T-cell (primary cell): ENCODE measurements at regions not wholly inside any gene's neighbourhood (a gene's known extent, or its start where the extent isn't known, plus 50 kb on each side); places are given as distances from the start of the nearest gene placed in this dataset.
A peak's percentile ranks its signal among the peaks of the same experiment; 100 is the strongest.

ENCODE experiments used
- ATAC-seq, 4 experiments: fragments of 200-7000 bp in 3 of 4; fragments of 150-1000 bp in 1 of 4; cut with Tn5 transposase; replicated peaks in 1 of 4; 1 replicate in 3 of 4; 2 replicates in 1 of 4; pipeline ENCODE4 v1.10.0; 2021; ENCODE audit warnings: moderate library complexity in 3 of 4, mild to moderate bottlenecking in 2 of 4, moderate number of reproducible peaks in 1 of 4
- CTCF ChIA-PET, 2 donors: fragments of 300-600 bp; sonication (Branson Sonifier 250); formaldehyde crosslinking; loops; one replicate each; lab custom pipeline; 2022; ENCODE audit warnings: antibody characterized with exemption in 2 of 2; lab: Charles Lee
- POLR2A ChIA-PET, 2 donors: fragments of 300-600 bp; sonication (Branson Sonifier 250); formaldehyde crosslinking; loops; one replicate each; lab custom pipeline; 2022; ENCODE audit warnings: antibody characterized with exemption in 2 of 2; lab: Charles Lee
- DNase-seq, 35 experiments: peaks; one replicate each; pipeline versions ENCODE4 v3.0.0 to v3.0.0-alpha.2; 2013 to 2023
- H3K27ac ChIP-seq: one replicate; pipeline ENCODE4 v1.5.1; 2013; ENCODE audit warnings: low read length
- H3K27me3 ChIP-seq, 2 experiments: replicated peaks in 1 of 2; 1 replicate in 1 of 2; 2 replicates in 1 of 2; pipeline versions ENCODE4 v1.6.1 to v1.7.0; 2013; ENCODE audit warnings: low read length in 1 of 2, mixed read lengths in 1 of 2; ENCODE audit not compliant: control insufficient read depth in 2 of 2, insufficient read depth in 2 of 2; ENCODE audit errors: extremely low read depth in 1 of 2
- H3K36me3 ChIP-seq, 2 donors: 1 replicate in 1 of 2; 2 replicates in 1 of 2; pipeline versions ENCODE4 v1.6.1 to v1.7.0; 2013; ENCODE audit warnings: low read length in 1 of 2; ENCODE audit not compliant: control insufficient read depth in 2 of 2, insufficient read depth in 1 of 2; ENCODE audit errors: extremely low read depth in 1 of 2
- H3K4me1 ChIP-seq, 2 experiments: 1 replicate in 1 of 2; 2 replicates in 1 of 2; pipeline versions ENCODE4 v1.6.1 to v1.7.0; 2013; ENCODE audit warnings: low read length in 2 of 2, mixed read lengths in 1 of 2; ENCODE audit not compliant: insufficient read depth in 2 of 2, control insufficient read depth in 1 of 2; ENCODE audit errors: extremely low read depth in 1 of 2
- H3K4me3 ChIP-seq, 2 donors: 1 replicate in 1 of 2; 2 replicates in 1 of 2; pipeline versions ENCODE4 v1.5.1 to v1.7.0; 2013; ENCODE audit warnings: mild to moderate bottlenecking in 2 of 2, low read length in 1 of 2, moderate library complexity in 1 of 2; ENCODE audit not compliant: control insufficient read depth in 1 of 2; ENCODE audit errors: extremely low read depth in 1 of 2
- H3K9me3 ChIP-seq: 2 replicates; pipeline ENCODE4 v1.7.0; 2013
- H3K27ac Mint-ChIP-seq, 2 donors: one replicate each; pipeline ENCODE4 v1.8.0; 2020 to 2021; ENCODE audit warnings: mild to moderate bottlenecking in 2 of 2, mixed read lengths in 2 of 2
- H3K27me3 Mint-ChIP-seq, 2 donors: one replicate each; pipeline ENCODE4 v1.8.0; 2021 to 2022; ENCODE audit warnings: mixed read lengths in 2 of 2
- H3K36me3 Mint-ChIP-seq: one replicate; pipeline ENCODE4 v1.8.0; 2021; ENCODE audit warnings: mixed read lengths
- H3K4me1 Mint-ChIP-seq, 3 donors: one replicate each; pipeline ENCODE4 v1.8.0; 2020 to 2022; ENCODE audit warnings: mixed read lengths in 3 of 3, mild to moderate bottlenecking in 1 of 3
- H3K4me3 Mint-ChIP-seq, 3 donors: one replicate each; pipeline ENCODE4 v1.8.0; 2020 to 2022; ENCODE audit warnings: mild to moderate bottlenecking in 3 of 3, mixed read lengths in 3 of 3, moderate library complexity in 3 of 3
- H3K9me3 Mint-ChIP-seq, 3 donors: one replicate each; pipeline ENCODE4 v1.8.0; 2020 to 2022; ENCODE audit warnings: mixed read lengths in 3 of 3
- WGBS: methylation state at CpG from one replicate; pipeline ENCODE4 v1.1.5; 2013; ENCODE audit warnings: missing lambda C conversion rate; ENCODE audit not compliant: insufficient coverage; 5-methylcytosine and 5-hydroxymethylcytosine counted together

- Histone ChIP-seq H3K4me1 (no peaks in the 10 kb centered on the region), H3K36me3 (no peaks in the 10 kb centered on the region), H3K9me3 (no peaks in the 10 kb centered on the region), H3K27ac (no peak overlapping the region), H3K27me3 (no peaks in the 10 kb centered on the region), H3K4me3 (no peak overlapping the region)
- Mint-ChIP-seq H3K9me3 (peaks cover 2 to 10% (median 7%) of the 10 kb centered on the region in 3 donors), H3K27me3 (no peaks in the 10 kb centered on the region), H3K4me1 (no peaks in the 10 kb centered on the region), H3K27ac (no peak overlapping the region), H3K4me3 (no peak overlapping the region), H3K36me3 (no peaks in the 10 kb centered on the region)
- ChIA-PET CTCF (no interaction called here), POLR2A (no interaction called here)
- ATAC-seq (no peak), DNase-seq (no peak)
- no CpG with 5 or more reads among the region's 1 CpG for WGBS
Observed at GRCh38 chr4:129862461-129862860, 766.5 kb downstream of the C4orf33 start.

GRCh38 chr4:129863206-129863605, 767.3 kb downstream of the C4orf33 start:
- Mint-ChIP-seq H3K27ac (no peak overlapping the region), H3K36me3 (no peaks in the 10 kb centered on the region), H3K4me3 (no peak overlapping the region), H3K27me3 (no peaks in the 10 kb centered on the region), H3K9me3 (peaks cover 2 to 10% (median 7%) of the 10 kb centered on the region in 3 donors), H3K4me1 (no peaks in the 10 kb centered on the region)
- H3K9me3 ChIP-seq: no peaks in the 10 kb centered on the region
- H3K27ac ChIP-seq: no peak overlapping the region
- CTCF ChIA-PET: no interaction called here
- ATAC-seq (no peak), DNase-seq (no peak)
- no peak overlapping the region for H3K4me3 ChIP-seq
- H3K4me1 ChIP-seq: no peaks in the 10 kb centered on the region
- no peaks in the 10 kb centered on the region for H3K27me3 ChIP-seq
- 67% methylated on average over 1 of the region's 3 CpGs for WGBS
- H3K36me3 ChIP-seq: no peaks in the 10 kb centered on the region
- POLR2A ChIA-PET: no interaction called here

DNA sequence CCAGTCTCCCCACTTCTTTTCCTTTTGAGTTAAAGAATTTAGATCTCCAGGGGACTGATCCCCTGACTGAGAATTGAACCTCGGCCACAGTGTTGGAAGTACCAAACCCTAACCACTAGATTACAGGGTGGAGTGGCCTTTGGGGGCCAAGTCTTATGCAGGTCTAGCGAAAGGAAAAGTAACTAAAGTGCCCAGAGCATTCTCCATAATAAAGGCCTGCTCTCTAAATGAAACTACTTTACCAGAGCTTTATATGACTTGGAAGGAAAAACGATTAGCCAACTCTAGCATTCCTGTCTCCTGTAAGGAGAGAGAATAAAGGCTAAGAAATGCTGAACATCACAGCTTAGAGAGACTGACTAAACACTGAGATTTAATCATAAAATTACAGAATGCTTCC, 788.0 kb downstream of the C4orf33 start:
- Mint-ChIP-seq H3K27ac (no peak overlapping the region), H3K4me1 (no peaks in the 10 kb centered on the region), H3K27me3 (no peaks in the 10 kb centered on the region), H3K9me3 (peaks cover 4 to 14% (median 5%) of the 10 kb centered on the region in 3 donors), H3K36me3 (no peaks in the 10 kb centered on the region), H3K4me3 (no peak overlapping the region)
- no peaks in the 10 kb centered on the region for H3K9me3 ChIP-seq
- POLR2A ChIA-PET: no interaction called here
- H3K27ac ChIP-seq: no peak overlapping the region
- CTCF ChIA-PET: no interaction called here
- DNase-seq (no peak), ATAC-seq (no peak)
- no peaks in the 10 kb centered on the region for H3K4me1 ChIP-seq
- no peaks in the 10 kb centered on the region for H3K27me3 ChIP-seq
- H3K36me3 ChIP-seq: no peaks in the 10 kb centered on the region
- no peak overlapping the region for H3K4me3 ChIP-seq
- no CpG with 5 or more reads among the region's 3 CpGs for WGBS

- Histone ChIP-seq H3K36me3 (no peaks in the 10 kb centered on the region), H3K4me1 (no peaks in the 10 kb centered on the region), H3K27me3 (no peaks in the 10 kb centered on the region), H3K9me3 (no peaks in the 10 kb centered on the region), H3K27ac (no peak overlapping the region), H3K4me3 (no peak overlapping the region)
- DNase-seq: no peak
- Mint-ChIP-seq H3K4me1 (no peaks in the 10 kb centered on the region), H3K36me3 (no peaks in the 10 kb centered on the region), H3K9me3 (peaks cover 6 to 29% (median 20%) of the 10 kb centered on the region in 3 donors), H3K27me3 (no peaks in the 10 kb centered on the region), H3K4me3 (no peak overlapping the region), H3K27ac (no peak overlapping the region)
- WGBS: 67% methylated on average over 1 of the region's 2 CpGs
- ATAC-seq: no peak
- CTCF ChIA-PET: no interaction called here
- POLR2A ChIA-PET: no interaction called here
Observed at GRCh38 chr4:129897111-129897510, 801.2 kb downstream of the C4orf33 start.

DNA sequence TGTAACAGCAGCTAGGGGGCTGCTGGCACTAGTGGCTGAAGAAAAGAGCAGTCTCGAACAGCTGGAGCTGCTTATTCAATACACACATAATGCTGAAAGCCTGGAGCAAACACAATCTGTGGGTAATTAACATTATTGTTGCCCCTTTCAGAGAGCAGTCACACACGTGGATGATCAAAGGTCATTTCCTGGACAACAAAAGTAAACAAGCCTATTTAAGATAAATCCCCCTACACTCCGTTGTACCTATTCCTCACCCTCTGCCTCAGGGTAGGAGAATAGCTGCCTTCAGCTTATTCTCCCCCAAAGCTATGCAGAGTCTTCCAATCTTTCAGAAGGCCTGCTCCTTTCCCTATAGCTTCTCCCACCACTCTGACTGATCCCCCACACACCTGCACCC, 803.9 kb downstream of the C4orf33 start:
- WGBS: 14% methylated on average over 1 of the region's 3 CpGs
- Mint-ChIP-seq H3K9me3 (peaks cover 6 to 32% (median 20%) of the 10 kb centered on the region in 3 donors), H3K4me3 (no peak overlapping the region), H3K4me1 (no peaks in the 10 kb centered on the region), H3K27ac (no peak overlapping the region), H3K27me3 (no peaks in the 10 kb centered on the region), H3K36me3 (no peaks in the 10 kb centered on the region)
- ChIA-PET CTCF (no interaction called here), POLR2A (no interaction called here)
- no peaks in the 10 kb centered on the region for H3K9me3 ChIP-seq
- H3K27me3 ChIP-seq: no peaks in the 10 kb centered on the region
- no peaks in the 10 kb centered on the region for H3K4me1 ChIP-seq
- no peak overlapping the region for H3K27ac ChIP-seq
- no peak overlapping the region for H3K4me3 ChIP-seq
- ATAC-seq (no peak), DNase-seq (no peak)
- H3K36me3 ChIP-seq: no peaks in the 10 kb centered on the region

DNA sequence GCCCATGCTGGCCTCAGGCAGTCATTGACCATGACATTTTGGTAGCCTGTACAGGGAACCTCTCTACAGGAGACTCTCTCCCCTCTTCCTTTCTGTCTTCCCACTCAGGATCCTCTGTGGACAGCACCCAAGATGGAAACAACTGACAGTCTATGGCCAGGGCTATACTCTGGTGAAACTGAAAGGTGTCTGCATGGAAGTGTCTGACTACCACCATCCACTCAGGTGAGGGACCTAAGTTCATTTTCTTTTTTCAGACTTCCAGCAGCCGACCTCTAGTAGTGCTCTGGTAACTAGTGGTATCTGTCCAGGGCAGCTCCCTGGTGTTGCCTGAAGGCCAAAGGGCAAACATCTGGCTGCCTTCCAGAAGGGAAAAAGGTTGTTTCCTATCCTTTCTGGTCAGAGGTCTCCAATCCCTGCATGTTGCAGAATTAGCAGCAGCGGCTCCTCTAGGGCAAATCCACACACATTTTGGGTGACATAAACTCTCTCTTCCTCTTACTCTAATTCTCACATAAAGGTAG, 804.5 kb downstream of the C4orf33 start:
- DNase-seq: no peak
- H3K36me3 Mint-ChIP-seq: no peaks in the 10 kb centered on the region
- H3K9me3 Mint-ChIP-seq: peaks cover 6 to 32% (median 20%) of the 10 kb centered on the region in 3 donors
- no peaks in the 10 kb centered on the region for H3K9me3 ChIP-seq
- H3K4me3 ChIP-seq: no peak overlapping the region
- WGBS: 82% methylated on average over 2 of the region's 2 CpGs
- no peaks in the 10 kb centered on the region for H3K27me3 ChIP-seq
- H3K36me3 ChIP-seq: no peaks in the 10 kb centered on the region
- H3K27ac ChIP-seq: no peak overlapping the region
- ATAC-seq: no peak
- H3K4me3 Mint-ChIP-seq: no peak overlapping the region
- H3K4me1 Mint-ChIP-seq: no peaks in the 10 kb centered on the region
- ChIA-PET CTCF (no interaction called here), POLR2A (no interaction called here)
- H3K4me1 ChIP-seq: no peaks in the 10 kb centered on the region
- H3K27me3 Mint-ChIP-seq: no peaks in the 10 kb centered on the region
- no peak overlapping the region for H3K27ac Mint-ChIP-seq

DNA sequence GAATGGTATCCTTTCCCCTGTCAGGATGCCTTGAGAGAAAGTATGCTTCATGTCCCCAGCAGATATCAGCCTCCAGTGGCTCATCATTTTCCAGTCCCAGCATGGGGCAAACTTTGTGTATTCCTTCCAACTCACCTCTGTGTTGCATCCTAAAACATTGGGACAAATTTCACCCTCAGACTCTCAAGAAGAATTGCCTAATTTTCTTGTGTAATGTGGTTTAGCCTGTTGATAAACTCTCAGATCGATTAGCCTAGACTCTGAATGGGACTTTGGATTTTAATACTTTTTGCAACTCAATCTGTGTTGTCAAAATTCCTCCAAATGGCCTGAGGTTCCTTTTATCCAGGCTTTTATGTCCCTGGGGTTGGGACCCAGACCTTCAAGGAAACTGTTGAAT, 805.3 kb downstream of the C4orf33 start:
- Histone ChIP-seq H3K36me3 (no peaks in the 10 kb centered on the region), H3K27me3 (no peaks in the 10 kb centered on the region), H3K4me3 (no peak overlapping the region), H3K4me1 (no peaks in the 10 kb centered on the region), H3K27ac (no peak overlapping the region), H3K9me3 (no peaks in the 10 kb centered on the region)
- Mint-ChIP-seq H3K27ac (no peak overlapping the region), H3K4me1 (no peaks in the 10 kb centered on the region), H3K27me3 (no peaks in the 10 kb centered on the region), H3K4me3 (no peak overlapping the region), H3K36me3 (no peaks in the 10 kb centered on the region), H3K9me3 (peaks cover 6 to 30% (median 17%) of the 10 kb centered on the region in 3 donors)
- CTCF ChIA-PET: no interaction called here
- WGBS: no CpG with 5 or more reads among the region's 1 CpG
- DNase-seq (peak in 1 of 35 experiments; percentile 0), ATAC-seq (no peak)
- POLR2A ChIA-PET: no interaction called here
